Activated effector memory CD4-positive, alpha-beta T cell treated with anti-CD3 and anti-CD28 coated beads, Interleukin-2, amount 50 U/mL, for 16 hours (primary cell): ENCODE measurements at regions not wholly inside any gene's neighbourhood (a gene's known extent, or its start where the extent isn't known, plus 50 kb on each side); places are given as distances from the start of the nearest gene placed in this dataset.
A peak's percentile ranks its signal among the peaks of the same experiment; 100 is the strongest.

ENCODE experiments used
- DNase-seq: peaks from one replicate; pipeline ENCODE4 v3.0.0-alpha.2; 2020

DNA sequence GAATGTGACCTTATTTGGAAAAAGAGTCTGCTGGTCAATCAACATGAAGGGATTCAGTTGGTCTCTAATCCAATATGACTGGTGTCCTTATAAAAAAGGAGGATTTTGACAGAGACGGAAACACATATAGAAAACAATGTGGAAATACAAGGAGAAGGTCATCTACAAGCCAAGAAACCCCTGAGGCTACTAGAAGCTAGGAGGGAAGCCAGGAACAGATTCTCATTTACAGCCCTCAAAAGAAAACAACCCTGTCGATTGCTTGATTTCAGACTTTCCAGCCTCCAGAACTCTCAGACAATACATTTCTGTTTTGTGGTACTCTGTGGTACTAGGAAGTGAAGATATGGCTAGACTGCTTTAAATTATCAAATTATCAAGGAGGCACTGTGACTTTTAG lies 162.9 kb upstream of the IGF1R start:
- no peak for DNase-seq

DNA sequence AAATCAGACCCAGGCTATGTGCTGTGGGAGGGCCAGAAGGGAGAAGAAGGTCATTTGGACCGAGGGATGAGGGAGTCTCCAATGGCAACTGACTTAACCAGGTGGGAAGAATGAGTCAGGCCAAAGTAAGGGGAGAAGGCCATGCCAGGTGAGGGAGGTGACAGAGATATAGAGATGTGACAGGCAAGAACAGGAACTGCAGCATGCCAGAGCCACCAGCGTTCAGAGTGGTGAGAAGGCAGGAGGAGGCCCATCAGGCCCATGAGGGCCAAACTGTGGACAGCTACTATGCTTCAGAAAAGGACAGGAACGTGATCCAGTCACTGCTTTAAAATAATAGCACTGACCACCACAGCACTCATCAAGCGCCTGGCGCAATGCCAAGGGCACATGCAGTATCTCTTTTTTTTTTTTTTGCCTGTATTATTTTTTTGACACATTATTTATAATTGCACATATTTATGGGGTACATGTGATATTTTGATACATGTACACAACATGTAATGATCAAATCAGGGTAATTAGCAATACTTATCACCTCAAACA lies 154.3 kb upstream of the IGF1R start:
- no peak for DNase-seq

DNA sequence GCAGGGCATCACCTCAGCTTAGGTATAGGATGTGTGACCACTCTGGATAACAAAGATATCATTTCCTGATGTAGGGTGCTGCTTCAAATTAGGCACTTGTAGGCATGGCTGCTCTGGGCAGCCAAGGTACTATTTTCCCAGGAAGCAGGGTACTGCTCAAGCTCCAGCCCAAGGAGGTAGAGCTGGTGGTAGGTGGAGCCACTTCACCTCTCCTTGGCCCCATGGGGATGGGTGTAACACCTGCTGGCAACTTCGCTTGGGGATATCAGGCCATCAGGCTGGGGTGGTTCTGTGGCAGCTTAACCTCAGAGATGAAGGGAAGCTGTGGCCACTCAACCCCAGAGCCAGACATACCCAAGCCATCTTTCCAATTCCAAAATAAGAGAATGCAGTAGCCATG lies 147.1 kb upstream of the IGF1R start:
- DNase-seq, result no peak

DNA sequence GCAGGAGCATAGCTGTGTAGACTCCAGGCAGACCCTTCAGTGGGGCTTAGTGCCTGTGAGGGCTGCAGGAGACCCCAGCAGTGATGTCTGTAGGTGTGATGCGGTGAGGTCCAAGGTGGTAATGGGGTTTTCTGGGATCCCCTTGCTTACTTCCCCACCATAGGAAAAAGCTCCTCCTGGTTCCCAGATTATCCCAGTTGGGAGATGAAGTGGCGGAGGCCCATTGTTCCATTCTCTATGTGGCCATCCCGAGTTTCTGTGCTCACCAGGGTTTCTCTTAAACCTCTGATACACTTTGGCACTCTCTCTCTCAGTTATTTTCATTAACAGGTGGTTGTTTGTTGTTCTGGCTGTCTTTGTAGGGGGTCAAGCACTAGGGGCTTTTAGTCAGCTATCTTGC lies 146.7 kb upstream of the IGF1R start:
- DNase-seq, result no peak

DNA sequence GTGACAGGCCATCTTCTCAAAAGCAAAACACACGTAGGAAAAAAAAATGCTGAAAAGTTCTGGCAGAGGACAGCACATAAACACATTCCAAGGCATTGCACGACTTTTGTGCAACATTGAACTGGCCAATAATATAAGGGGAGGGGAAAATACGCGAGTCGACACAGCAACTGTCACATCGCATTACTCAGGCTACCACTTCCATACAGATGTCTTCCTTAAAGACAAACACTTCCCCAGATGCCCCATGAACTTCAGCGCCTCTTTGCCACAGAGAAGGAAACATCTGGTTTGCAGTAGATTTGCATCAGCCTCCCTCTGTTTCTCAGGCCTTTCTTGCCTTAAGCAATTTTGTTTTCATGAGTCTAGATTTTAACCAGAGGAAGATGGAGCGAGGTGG lies 144.4 kb upstream of the IGF1R start:
- no peak for DNase-seq

DNA sequence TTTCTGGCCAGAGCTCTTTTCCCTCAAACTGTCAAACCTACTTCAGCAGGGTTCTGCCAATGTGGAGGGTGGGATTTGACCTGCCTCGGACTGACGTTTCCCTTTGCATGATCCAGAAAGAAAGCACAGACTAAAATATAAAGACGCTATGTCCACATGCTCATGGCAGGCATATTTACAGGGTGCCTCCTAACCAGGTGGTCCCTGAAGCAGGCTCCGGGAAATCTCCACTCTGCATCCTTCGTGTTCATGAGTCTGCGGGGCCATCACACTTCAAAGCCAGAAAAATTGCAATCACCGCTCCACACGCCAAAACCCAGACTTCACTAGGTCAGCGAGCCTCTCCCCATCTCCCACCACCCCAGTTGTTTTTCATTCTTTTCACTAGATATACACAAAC lies 143.3 kb upstream of the IGF1R start:
- DNase-seq, result no peak

DNA sequence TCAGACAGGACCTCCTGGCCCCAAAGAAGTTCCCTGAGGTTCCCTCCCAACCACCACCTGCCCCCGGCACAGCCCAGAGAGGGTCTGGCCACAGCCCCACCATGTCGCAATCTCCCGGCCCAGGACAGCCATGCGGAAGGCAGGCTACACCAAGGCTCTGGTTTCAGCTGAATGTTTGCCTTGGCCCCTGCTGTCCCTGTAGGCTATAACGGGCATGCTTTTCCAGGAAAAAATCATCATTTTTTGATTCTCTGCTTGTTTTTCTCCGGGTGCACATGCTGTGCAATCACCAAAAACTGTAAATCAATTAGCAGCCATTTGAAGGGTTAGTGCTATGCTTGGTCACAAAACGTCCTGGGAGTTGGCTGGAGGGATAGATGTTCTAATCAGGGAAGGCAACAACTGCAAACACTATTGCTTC lies 142.7 kb upstream of the IGF1R start:
- DNase-seq, result no peak

DNA sequence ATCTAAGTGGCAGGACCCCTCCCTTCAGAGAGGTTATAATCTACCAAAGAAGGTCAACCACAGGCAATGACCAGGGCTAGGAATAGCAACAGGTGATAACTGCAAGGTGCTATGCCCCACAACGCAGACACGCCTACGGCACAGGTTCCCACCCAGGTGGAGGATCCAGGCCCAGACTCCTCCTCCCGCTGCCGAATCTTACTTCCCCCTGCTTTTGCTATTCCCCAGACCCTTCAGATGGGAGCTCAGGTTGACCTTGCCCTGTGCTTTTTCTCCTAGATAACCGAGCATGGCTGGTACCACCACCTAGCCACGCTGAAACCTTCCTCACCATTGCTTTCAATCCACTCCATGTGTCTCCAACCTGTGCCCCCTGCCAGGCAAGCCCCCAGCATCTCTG lies 142.2 kb upstream of the IGF1R start:
- no peak for DNase-seq

DNA sequence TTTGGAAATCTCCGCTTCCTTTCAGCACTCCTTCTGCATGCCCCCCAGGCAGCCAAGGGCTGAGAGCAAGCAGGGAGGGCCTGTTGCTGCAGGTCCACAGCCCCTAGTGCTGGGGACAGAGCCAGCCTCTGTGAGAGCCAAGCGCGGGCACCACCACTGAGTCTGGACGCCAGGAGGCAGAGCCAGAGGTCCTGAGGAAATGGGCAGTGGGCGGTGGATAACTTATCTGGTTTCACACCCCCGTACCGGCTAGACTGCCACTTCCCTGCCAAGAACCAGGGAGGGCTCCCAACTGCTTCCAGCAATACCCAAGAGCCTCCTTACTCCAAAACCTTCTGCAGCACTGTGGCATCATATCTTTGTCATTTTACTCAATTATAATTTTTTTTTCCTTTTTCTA lies 141.6 kb upstream of the IGF1R start:
- no peak for DNase-seq

DNA sequence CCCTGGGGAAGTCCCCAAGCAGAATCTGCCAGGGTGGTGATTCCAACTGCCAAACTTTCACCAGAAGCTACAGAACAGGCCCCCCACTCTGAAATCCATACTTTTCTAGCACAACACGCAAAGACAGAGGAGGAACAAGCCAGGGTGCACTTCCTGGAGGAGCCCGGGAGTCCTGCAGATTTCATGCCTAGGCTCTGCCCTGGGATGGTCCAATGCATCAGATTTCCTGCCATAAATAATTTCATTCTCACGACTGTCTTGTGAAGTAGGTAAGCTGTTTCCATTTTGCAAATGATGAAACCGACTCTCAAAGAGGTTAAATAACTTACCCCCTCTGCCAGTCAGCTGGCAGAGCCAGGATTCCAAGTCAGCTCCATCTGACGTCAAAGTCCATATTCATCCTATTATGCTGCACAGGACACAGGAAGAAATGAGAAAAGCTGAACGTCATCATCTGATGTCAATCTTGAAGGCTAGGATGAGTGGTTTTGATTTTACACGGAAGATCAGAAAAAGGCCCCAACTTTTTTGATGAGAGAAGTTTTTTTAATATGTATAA lies 134.8 kb upstream of the IGF1R start:
- no peak for DNase-seq

DNA sequence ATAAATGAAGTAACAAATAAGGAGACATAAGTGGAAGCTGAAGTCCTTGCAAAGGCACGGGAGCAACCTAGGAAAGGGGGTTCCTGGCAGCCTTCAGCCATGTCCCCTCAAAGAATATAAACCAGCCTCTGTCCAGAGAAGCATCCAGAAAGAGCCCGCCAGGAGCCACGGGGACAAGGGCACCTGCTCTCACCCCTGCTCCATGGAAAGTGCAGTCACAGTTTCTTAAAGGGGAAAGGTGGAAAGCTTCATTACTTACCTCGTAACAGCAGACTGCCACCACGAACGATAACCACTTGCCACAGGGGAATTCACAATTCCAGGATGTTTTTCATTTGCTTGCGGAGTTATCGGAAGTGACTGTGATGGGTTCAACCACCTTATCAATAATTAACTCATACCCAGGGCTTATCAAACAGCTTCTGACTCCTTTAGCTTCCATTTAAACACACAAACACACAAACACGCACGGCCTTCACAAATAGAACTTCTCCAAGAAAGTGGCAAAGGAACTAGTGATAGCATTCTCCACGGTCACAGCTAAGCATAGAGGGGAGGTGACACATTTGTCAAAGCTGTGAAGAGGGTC lies 134.2 kb upstream of the IGF1R start:
- DNase-seq, result no peak

DNA sequence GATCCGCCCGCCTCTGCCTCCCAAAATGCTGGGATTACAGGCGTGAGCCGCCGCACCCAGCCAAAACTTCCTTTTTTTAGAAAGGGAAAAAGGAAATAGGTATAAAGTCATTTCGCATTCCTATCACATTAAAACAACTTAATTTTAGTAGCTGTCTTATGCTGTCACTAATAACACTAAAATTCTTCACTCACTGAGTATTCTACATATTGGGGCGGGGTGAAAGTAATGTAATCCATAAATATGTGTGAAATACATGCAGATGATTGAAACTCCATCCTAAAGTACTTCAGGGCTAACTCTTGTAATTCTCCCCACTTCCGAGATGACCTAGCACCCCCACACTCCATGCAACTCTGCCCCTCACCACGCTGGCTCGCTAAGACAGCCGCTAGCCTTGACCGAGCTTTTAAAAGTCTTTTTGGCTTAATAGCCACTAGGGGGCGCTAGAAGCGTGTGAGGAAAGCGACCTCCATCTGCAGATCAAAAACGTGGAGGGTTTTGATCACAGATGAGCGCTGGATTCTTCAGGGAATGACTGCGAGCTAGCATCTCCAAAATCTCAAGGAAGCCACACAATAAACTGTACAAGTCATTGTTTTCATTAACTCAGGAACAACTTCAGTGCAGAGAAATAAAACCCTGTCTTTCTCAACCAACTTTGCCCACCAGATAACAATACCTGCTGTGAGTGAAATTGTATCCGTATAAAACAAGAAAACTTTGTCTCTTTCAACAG lies 129.3 kb upstream of the IGF1R start:
- DNase-seq, result peak; percentile 70

DNA sequence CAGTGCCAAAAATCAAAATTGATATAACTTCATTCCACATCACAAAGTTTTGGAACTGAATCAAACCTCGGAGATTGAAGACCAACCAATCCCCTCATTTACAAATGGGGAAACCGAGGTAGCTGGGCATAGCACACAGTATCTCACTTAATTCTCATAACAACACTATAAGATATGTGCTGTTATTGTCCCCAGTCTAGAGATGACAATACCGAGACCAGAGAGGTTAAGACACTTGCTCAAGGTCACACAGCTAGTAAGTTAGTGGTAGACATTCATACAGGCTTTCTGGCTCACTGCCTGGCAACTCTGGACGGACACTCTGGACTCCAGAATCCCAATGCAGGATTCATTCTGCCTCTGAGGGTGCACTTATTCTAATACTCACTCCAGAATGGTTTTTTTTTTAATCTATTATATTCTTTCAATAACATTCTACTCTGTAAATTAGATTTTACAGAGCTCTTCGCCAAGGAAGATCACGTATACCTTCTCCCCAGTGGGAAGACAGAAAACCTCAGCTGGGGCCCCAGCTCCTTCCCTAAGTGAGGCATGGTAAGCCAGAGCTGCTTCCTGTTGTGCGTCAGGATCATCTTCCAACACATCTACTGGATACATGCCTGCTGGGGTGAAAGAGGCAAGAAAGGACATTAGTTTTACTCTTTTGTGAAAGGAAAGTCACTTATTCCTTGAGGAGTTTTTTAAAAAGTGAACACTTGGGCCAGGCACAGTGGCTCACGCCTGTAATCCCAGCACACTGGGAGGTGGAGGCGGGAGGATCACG lies 128.4 kb upstream of the IGF1R start:
- no peak for DNase-seq

DNA sequence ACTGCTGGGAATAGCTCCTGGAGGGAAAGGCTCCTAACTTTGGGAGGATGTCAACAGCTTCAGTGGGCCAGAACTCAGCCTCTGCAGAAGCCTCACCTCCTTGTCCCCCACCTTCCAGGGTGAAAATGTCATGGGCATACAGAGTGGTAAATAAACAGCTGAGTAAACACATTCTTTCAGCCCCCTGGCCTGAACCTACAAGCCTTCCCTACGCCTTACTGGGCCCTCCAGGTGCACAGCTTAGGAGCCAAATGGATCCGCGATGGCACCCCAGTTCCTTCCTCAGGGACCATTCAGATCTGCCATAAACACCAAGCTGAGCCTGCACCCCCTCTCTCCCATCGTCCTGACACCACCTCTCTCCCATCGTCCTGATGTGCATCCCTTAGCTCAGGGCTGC lies 126.2 kb upstream of the IGF1R start:
- no peak for DNase-seq

DNA sequence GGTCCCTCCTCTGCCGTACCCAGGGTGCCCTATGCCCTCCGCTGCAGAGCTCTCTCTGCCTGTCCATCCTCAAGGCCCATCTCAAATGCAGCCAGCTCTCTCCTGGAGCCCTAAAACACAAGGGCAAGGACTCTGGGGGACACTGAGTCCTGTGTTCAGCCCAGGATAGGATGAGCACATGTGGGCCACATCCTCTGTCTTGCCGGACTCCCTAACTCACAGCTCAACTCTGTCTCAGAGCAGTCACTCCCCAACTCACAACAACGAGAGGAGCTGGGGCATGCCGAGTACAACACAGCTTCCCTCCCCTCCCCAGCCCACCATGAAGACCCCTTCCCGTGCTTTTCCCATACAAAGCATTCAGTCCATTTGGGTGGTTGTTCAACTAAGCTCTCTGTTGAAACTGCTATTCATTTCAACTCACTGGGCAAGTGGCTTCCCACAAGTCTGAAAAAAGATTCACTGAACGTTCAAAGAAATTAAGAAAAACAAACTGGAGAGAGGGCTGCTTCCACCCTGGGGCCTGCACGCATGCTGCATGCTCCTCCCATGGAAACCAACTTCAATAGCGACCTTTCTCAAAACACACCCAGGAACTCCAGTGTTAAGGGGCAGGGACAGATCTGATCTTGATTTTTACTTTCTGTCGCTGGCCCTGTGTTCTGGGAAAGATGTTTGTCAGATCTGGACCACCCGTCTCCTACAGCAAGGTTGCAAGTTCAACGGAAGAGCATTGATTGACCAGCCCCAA lies 124.3 kb upstream of the IGF1R start:
- no peak for DNase-seq

DNA sequence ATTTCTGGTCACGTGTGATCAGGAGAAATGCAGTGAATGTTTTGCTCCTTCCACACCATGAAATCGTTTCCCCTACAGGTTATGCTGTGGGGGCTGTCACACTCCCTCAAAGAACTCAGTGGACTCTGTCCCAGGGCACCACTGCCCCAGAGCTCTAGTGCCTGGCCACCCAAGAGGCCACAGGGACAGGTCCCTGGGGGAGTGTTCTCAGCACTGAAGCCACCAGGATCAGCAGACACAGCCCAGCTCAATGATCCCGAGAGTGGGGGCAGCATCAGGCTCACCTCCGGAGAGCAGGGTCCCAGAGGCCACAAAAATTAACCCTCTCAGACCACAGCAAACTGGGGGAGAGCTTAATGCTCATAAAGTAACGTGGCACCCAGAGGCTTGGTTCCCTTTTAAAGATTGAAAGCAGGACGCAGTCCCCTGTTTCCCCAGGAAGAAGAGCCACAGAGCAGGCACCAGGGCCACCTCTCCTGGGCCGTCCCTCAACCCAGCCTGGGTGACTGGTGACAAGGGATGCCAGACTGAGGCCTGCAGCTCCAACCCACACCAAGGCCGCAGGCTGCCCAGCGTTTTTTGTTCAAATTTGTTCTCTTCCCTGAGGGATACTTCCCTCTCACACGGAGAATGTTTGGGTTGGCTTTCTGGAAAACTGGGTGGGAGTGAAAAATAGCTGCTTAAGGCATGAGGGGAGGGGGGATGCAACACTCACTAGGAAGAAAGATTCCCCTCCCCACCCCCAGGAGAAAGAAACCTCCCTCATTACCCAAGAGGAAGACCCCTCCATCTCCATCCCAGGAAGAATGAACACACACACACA lies 123.3 kb upstream of the IGF1R start:
- DNase-seq, result no peak

DNA sequence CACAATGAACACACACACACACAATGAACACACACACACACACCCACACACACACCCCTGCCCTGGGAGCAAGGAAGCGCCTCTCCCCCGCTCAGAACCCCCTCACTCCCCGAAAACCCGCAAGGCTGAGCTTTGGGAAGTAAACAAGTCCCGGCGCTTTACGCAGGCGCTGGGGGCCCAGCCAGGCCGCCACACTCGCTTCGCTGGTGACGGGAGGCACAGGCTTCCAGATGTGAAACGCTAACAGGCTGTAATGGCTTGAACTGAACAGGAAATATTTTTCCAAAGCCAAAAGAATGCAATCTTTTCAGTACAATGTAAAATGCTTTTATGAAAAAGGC lies 122.7 kb upstream of the IGF1R start:
- DNase-seq, result no peak

DNA sequence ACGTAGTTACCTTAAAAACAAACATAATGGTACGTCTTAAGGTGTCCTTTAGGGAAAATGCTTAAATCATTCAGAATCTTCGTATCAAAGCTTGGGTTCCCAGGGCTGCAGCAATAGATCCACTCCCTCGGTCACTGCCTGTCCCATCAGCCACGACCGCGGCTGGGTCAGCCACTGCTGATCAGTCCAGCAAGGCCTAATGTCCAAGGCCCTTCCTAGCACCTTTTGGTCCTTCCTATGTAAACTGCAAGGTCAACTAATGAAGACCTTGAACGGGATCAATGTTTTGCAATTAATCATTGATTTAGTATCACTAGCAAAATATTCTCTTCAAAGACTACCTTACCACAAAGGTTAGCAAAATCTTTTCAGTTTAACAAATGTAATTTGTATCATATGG lies 122.2 kb upstream of the IGF1R start:
- DNase-seq, result no peak

DNA sequence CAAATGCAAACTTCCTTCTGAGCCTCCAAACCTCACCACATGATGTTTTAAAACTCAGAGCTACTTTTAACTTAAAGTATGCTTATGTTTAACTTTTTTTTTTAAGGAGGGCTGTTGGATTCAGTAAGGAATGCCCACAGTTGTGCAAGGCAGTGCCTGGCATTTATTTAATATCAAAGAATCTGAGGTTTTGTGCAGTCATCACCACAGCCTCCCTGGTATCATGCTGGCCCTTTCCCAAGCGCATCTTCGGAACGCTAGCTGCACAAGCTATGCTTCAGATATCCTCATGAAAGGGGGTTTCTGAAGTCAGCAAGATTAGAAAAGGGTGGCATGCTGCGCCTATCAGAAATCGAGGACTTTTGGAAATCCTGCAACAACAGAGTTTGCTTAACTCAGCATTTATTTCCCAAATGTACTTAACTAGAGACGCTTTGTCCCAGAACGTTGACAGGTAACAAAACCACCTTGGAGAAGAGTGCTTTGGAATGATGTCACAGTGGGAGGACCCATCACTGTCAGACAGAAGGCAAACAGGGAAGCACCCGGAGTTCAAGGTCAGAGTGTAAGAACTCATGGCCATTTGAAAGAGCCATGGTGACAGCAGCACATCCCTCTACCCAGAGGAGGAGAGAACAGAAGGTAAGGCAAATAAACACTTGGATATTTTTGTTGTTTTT lies 120.2 kb upstream of the IGF1R start:
- DNase-seq, result no peak

DNA sequence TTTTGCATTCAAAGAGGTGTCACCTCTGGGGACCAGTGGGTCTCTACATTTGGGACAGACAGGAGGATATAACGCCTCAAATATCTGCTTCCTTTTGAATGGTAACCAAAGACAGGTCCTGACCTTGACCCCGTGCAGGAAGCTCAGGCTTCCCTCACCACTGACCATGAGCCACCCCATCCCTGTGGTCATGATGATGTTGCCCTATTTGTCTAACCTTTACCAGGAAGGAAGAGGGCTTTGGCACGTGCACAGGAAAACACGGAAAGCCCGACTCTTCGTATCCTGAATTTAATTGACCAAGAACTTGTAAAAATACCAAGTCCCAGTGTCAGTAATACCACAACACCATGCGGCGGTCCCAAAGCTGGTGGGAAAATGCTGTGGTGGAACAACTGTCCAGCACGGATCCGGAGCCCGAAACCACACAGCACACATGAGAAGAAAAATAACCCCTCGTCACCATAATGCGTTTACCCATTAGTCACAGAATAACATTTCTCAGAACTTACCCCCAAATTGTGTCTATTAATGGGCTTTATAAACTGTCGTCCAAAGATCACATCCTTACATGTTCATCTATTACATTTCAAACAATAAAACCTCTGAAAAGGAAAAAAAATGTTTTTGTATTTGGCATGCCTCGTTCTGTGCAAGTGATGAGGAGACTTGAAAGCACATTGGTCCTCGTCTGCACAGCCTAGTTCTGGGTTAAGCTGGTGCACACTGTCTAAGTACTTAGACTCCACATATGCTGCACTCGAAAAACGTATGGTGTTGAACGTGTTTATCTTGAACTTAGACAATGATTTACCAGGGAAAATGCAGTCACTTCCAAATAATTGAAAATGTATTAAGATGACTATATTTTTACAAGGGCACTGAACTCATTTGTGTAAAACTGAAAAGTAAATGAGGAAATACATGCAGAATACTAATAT lies 118.9 kb upstream of the IGF1R start:
- DNase-seq, result no peak
